H9 (cell line): ENCODE measurements at regions not wholly inside any gene's neighbourhood (a gene's known extent, or its start where the extent isn't known, plus 50 kb on each side); places are given as distances from the start of the nearest gene placed in this dataset.

Experiments used
- DNase-seq: peaks from one replicate; pipeline ENCODE4 v3.0.0-alpha.2; 2017
- H2AFZ ChIP-seq: one replicate; pipeline ENCODE4 v1.6.1; 2013; ENCODE audit warnings: mild to moderate bottlenecking, low read length, control low read depth, moderate library complexity
- H2AK5ac ChIP-seq: 2 replicates; pipeline ENCODE4 v1.6.1; 2013; ENCODE audit warnings: low read length, control low read depth, mixed read lengths; ENCODE audit not compliant: insufficient read length
- H2BK120ac ChIP-seq: one replicate; pipeline ENCODE4 v1.6.1; 2013; ENCODE audit warnings: low read depth, mild to moderate bottlenecking, low read length, control low read depth, inconsistent platforms; ENCODE audit not compliant: poor library complexity, severe bottlenecking
- H2BK12ac ChIP-seq: 2 replicates; pipeline ENCODE4 v1.6.1; 2013; ENCODE audit warnings: low read length, control low read depth, mixed read lengths, low read depth; ENCODE audit not compliant: insufficient read length
- H2BK15ac ChIP-seq: 2 replicates; pipeline ENCODE4 v1.6.1; 2013; ENCODE audit warnings: low read depth, low read length, control low read depth
- H2BK20ac ChIP-seq: one replicate; pipeline ENCODE4 v1.6.1; 2013; ENCODE audit warnings: low read depth, mild to moderate bottlenecking, low read length, control low read depth, inconsistent platforms; ENCODE audit not compliant: poor library complexity, severe bottlenecking
- H2BK5ac ChIP-seq: 2 replicates; pipeline ENCODE4 v1.6.1; 2013; ENCODE audit warnings: low read length, control low read depth, mixed read lengths; ENCODE audit not compliant: insufficient read length
- H3K14ac ChIP-seq: 2 replicates; pipeline ENCODE4 v1.6.1; 2013; ENCODE audit warnings: low read length, control low read depth; ENCODE audit not compliant: insufficient read depth
- H3K18ac ChIP-seq: 2 replicates; pipeline ENCODE4 v1.6.1; 2013; ENCODE audit warnings: low read depth, mild to moderate bottlenecking, mixed read lengths, low read length, control low read depth; ENCODE audit not compliant: insufficient read length
- H3K23ac ChIP-seq: 2 replicates; pipeline ENCODE4 v1.6.1; 2013; ENCODE audit warnings: low read length, control low read depth, mixed read lengths, low read depth; ENCODE audit not compliant: insufficient read length
- H3K23me2 ChIP-seq: 2 replicates; pipeline ENCODE4 v1.6.1; 2013; ENCODE audit warnings: low read depth, mild to moderate bottlenecking, mixed read lengths, low read length, control low read depth; ENCODE audit not compliant: insufficient read length, poor library complexity, severe bottlenecking
- H3K27ac ChIP-seq: 2 replicates; pipeline ENCODE4 v1.5.1; 2013; ENCODE audit warnings: low read length, control low read depth, mixed read lengths, low read depth; ENCODE audit not compliant: insufficient read length
- H3K27me3 ChIP-seq: 2 replicates; pipeline ENCODE4 v1.6.1; 2013; ENCODE audit warnings: low read length, control low read depth, inconsistent platforms; ENCODE audit not compliant: insufficient read depth
- H3K4ac ChIP-seq: 2 replicates; pipeline ENCODE4 v1.6.1; 2013; ENCODE audit warnings: low read depth, mild to moderate bottlenecking, control low read depth, inconsistent platforms, low read length, moderate library complexity
- H3K4me1 ChIP-seq: 2 replicates; pipeline ENCODE4 v1.6.1; 2013; ENCODE audit warnings: low read length, control low read depth, inconsistent platforms; ENCODE audit not compliant: insufficient read depth
- H3K4me2 ChIP-seq: 2 replicates; pipeline ENCODE4 v1.6.1; 2013; ENCODE audit warnings: low read length, control low read depth, mixed read lengths; ENCODE audit not compliant: insufficient read length, insufficient read depth
- H3K56ac ChIP-seq: 2 replicates; pipeline ENCODE4 v1.6.1; 2013; ENCODE audit warnings: low read depth, mild to moderate bottlenecking, mixed read lengths, low read length, control low read depth; ENCODE audit not compliant: insufficient read length
- H3K79me1 ChIP-seq: 2 replicates; pipeline ENCODE4 v1.6.1; 2013; ENCODE audit warnings: low read depth, mild to moderate bottlenecking, moderate library complexity, low read length, control low read depth, inconsistent platforms; ENCODE audit not compliant: insufficient read depth, poor library complexity, severe bottlenecking
- H3K79me2 ChIP-seq: 2 replicates; pipeline ENCODE4 v1.6.1; 2013; ENCODE audit warnings: low read length, control low read depth, inconsistent platforms; ENCODE audit not compliant: insufficient read depth
- H3K9ac ChIP-seq: 2 replicates; pipeline ENCODE4 v1.6.1; 2013; ENCODE audit warnings: low read length, control low read depth, mixed read lengths; ENCODE audit not compliant: insufficient read length; ENCODE audit errors: extremely low read depth
- H3K9me3 ChIP-seq: one replicate; pipeline ENCODE4 v1.6.1; 2013; ENCODE audit warnings: low read depth, low read length, inconsistent platforms; ENCODE audit not compliant: control insufficient read depth
- H3T11ph ChIP-seq: one replicate; pipeline ENCODE4 v1.6.1; 2013; ENCODE audit warnings: mild to moderate bottlenecking, low read length, control low read depth, inconsistent platforms
- H4K20me1 ChIP-seq: one replicate; pipeline ENCODE4 v1.6.1; 2013; ENCODE audit not compliant: control insufficient read depth, insufficient read length, insufficient read depth
- H4K5ac ChIP-seq: 2 replicates; pipeline ENCODE4 v1.6.1; 2013; ENCODE audit warnings: low read depth, mild to moderate bottlenecking, mixed read lengths, low read length, control low read depth; ENCODE audit not compliant: insufficient read length
- H4K8ac ChIP-seq: replicated peaks from 2 replicates; pipeline ENCODE4 v1.6.1; 2013; ENCODE audit warnings: low read length, control low read depth, mixed read lengths, low read depth; ENCODE audit not compliant: insufficient read length
- H4K91ac ChIP-seq: 2 replicates; pipeline ENCODE4 v1.6.1; 2013; ENCODE audit warnings: low read depth, mild to moderate bottlenecking, moderate library complexity, mixed read lengths, low read length, control low read depth; ENCODE audit not compliant: insufficient read length
- H3K27ac Mint-ChIP-seq, 3 experiments: 2 replicates in 2 of 3; 3 replicates in 1 of 3; pipeline ENCODE4 v1.8.0; 2020 to 2021; ENCODE audit warnings: mixed read lengths in 3 of 3, mild to moderate bottlenecking in 1 of 3, moderate library complexity in 1 of 3
- H3K27me3 Mint-ChIP-seq: 2 replicates; pipeline ENCODE4 v1.8.0; 2021; ENCODE audit warnings: low read depth, mild to moderate bottlenecking, moderate library complexity, mixed read lengths
- H3K36me3 Mint-ChIP-seq, 3 experiments: 2 replicates in 2 of 3; 3 replicates in 1 of 3; pipeline ENCODE4 v1.8.0; 2020 to 2021; ENCODE audit warnings: low read depth in 3 of 3, mixed read lengths in 3 of 3; ENCODE audit not compliant: insufficient read depth in 1 of 3
- H3K4me1 Mint-ChIP-seq, 2 experiments: 2 replicates each; pipeline ENCODE4 v1.8.0; 2020; ENCODE audit warnings: mixed read lengths in 2 of 2
- H3K4me3 Mint-ChIP-seq, 2 experiments: 2 replicates in 1 of 2; 3 replicates in 1 of 2; pipeline ENCODE4 v1.8.0; 2020 to 2021; ENCODE audit warnings: mild to moderate bottlenecking in 2 of 2, mixed read lengths in 2 of 2, moderate library complexity in 1 of 2
- H3K9me3 Mint-ChIP-seq, 2 experiments: 2 replicates in 1 of 2; 3 replicates in 1 of 2; pipeline ENCODE4 v1.8.0; 2020; ENCODE audit warnings: mild to moderate bottlenecking in 2 of 2, mixed read lengths in 2 of 2, moderate library complexity in 1 of 2
- WGBS: extraction: QIAGEN DNeasy Blood & Tissue Kit; methylation state at CpG from one replicate; pipeline ENCODE4 v1.1.7; 2013; ENCODE audit warnings: missing lambda C conversion rate, low lambda C conversion rate, mixed read lengths; ENCODE audit not compliant: insufficient read length; ENCODE audit errors: extremely low coverage; 5-methylcytosine and 5-hydroxymethylcytosine counted together
- TF ChIP-seq, protein P1 (sequence below): fragments of 200-600 bp; sonication (generic); conservative IDR thresholded peaks from 3 replicates; pipeline ENCODE4 v1.8.0; 2021; ENCODE audit warnings: antibody characterized with exemption, mild to moderate bottlenecking

DNA sequence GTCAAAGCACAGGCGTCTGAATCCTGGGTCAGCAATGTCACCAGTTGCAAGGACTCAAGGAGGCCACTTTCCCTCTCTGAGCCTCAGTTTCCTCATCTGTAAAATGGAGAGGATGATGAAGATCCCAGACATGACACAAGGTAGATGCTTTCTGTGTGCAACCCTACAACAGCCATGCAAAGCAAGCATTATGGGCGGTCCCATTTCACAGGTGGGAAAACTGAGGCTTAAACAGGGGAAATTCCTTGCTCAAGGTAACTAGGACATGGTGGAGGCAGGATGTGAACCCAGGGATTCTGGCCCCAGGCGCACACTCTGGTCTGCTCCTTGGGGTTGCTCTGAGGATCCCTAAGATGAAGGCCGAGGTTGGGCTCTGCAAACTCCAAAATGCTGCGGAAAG, 311.0 kb downstream of the PTPRU start:
- Mint-ChIP-seq H3K4me3 (no peak overlapping the region), H3K4me1 (peaks cover 0 to 9% of the 10 kb centered on the region in 2 experiments; a peak in 2 of 4 replicates), H3K27ac (no peak overlapping the region), H3K36me3 (no peaks in the 10 kb centered on the region; a peak in 1 of 7 replicates), H3K27me3 (no peaks in the 10 kb centered on the region; the same call in 1 of the 2 replicates), H3K9me3 (no peaks in the 10 kb centered on the region; a peak in 1 of 5 replicates)
- H3K79me2 ChIP-seq = no peaks in the 10 kb centered on the region
- no peak overlapping the region for H4K8ac ChIP-seq
- WGBS = no CpG with 5 or more reads among the region's 5 CpGs
- no peak overlapping the region for H3K4ac ChIP-seq
- no peaks in the 10 kb centered on the region for H4K20me1 ChIP-seq
- no peaks in the 10 kb centered on the region for H3K23me2 ChIP-seq
- no peak overlapping the region for H2BK120ac ChIP-seq
- H2BK20ac ChIP-seq = no peak overlapping the region
- H4K91ac ChIP-seq = no peak overlapping the region
- no peak overlapping the region for H3K14ac ChIP-seq
- no peak overlapping the region for H3K27ac ChIP-seq
- H3K56ac ChIP-seq = no peak overlapping the region
- no peak overlapping the region for H2BK15ac ChIP-seq
- H4K5ac ChIP-seq = no peak overlapping the region
- H2BK12ac ChIP-seq = no peak overlapping the region
- no peak overlapping the region for H3K4me2 ChIP-seq
- H3K27me3 ChIP-seq = no peaks in the 10 kb centered on the region
- no peak overlapping the region for H3K9ac ChIP-seq
- H3K23ac ChIP-seq = no peak overlapping the region
- H3K18ac ChIP-seq = no peak overlapping the region
- no peaks in the 10 kb centered on the region; the same call in 1 of the 2 replicates for H3K4me1 ChIP-seq
- no peak overlapping the region for H2BK5ac ChIP-seq
- H3K79me1 ChIP-seq = no peaks in the 10 kb centered on the region
- no peaks in the 10 kb centered on the region for H3K9me3 ChIP-seq
- H2AFZ ChIP-seq = no peak overlapping the region
- TF ChIP-seq, protein P1, sequence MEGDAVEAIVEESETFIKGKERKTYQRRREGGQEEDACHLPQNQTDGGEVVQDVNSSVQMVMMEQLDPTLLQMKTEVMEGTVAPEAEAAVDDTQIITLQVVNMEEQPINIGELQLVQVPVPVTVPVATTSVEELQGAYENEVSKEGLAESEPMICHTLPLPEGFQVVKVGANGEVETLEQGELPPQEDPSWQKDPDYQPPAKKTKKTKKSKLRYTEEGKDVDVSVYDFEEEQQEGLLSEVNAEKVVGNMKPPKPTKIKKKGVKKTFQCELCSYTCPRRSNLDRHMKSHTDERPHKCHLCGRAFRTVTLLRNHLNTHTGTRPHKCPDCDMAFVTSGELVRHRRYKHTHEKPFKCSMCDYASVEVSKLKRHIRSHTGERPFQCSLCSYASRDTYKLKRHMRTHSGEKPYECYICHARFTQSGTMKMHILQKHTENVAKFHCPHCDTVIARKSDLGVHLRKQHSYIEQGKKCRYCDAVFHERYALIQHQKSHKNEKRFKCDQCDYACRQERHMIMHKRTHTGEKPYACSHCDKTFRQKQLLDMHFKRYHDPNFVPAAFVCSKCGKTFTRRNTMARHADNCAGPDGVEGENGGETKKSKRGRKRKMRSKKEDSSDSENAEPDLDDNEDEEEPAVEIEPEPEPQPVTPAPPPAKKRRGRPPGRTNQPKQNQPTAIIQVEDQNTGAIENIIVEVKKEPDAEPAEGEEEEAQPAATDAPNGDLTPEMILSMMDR = no peak
- no peak for DNase-seq
- H3T11ph ChIP-seq = no peak overlapping the region
- H2AK5ac ChIP-seq = no peak overlapping the region
